ENCODE measurements at regions not wholly inside any gene's neighbourhood (a gene's known extent, or its start where the extent isn't known, plus 50 kb on each side); places are given as distances from the start of the nearest gene placed in this dataset.

GRCh38 chr9:84592918-84593317 is 76.6 kb upstream of the NTRK2 start:
- no peak for DNase-seq

- no peak for DNase-seq
Measured at GRCh38 chr9:84593352-84593751, 76.2 kb upstream of the NTRK2 start.

GRCh38 chr9:84597131-84597530 is 72.4 kb upstream of the NTRK2 start:
- no peak for DNase-seq

- DNase-seq = no peak
Measured at GRCh38 chr9:84598921-84599636, 70.5 kb upstream of the NTRK2 start.

GRCh38 chr9:84600739-84601138 is 68.8 kb upstream of the NTRK2 start:
- no peak for DNase-seq

GRCh38 chr9:84604223-84604622 is 65.3 kb upstream of the NTRK2 start:
- no peak for DNase-seq

GRCh38 chr9:84609779-84610178 is 59.8 kb upstream of the NTRK2 start:
- no peak for DNase-seq

GRCh38 chr9:84613431-84613830 is 56.1 kb upstream of the NTRK2 start:
- no peak for DNase-seq

- DNase-seq = no peak
Measured at GRCh38 chr9:84615544-84615943, 54.0 kb upstream of the NTRK2 start.

- no peak for DNase-seq
Measured at GRCh38 chr9:84617411-84618029, 52.0 kb upstream of the NTRK2 start.

Data from CD4-positive, alpha-beta T cell treated with Interleukin-15 for 1 hour (primary cell).